RPMI7951 (cell line): ENCODE measurements at regions not wholly inside any gene's neighbourhood (a gene's known extent, or its start where the extent isn't known, plus 50 kb on each side); places are given as distances from the start of the nearest gene placed in this dataset.

ENCODE experiments used
- DNase-seq: peaks from one replicate; pipeline ENCODE4 v3.0.0-alpha.2; 2012; ENCODE audit warnings: low read depth

- DNase-seq, result peak; percentile 96
These were observed 50.2 kb upstream of the CTAGE1 start for GRCh38 chr18:22467760-22468553.

- DNase-seq, result no peak
These were observed 50.8 kb upstream of the CTAGE1 start for GRCh38 chr18:22468554-22468891.

- DNase-seq, result no peak
These were observed 51.5 kb upstream of the CTAGE1 start for GRCh38 chr18:22469061-22469734.

- DNase-seq, result no peak
These were observed 52.2 kb upstream of the CTAGE1 start for GRCh38 chr18:22469926-22470247.

GRCh38 chr18:22470248-22471235 lies 52.8 kb upstream of the CTAGE1 start:
- peak; percentile 60 for DNase-seq

GRCh38 chr18:22471546-22472131 lies 53.9 kb upstream of the CTAGE1 start:
- DNase-seq, result peak; percentile 53

- DNase-seq, result peak; percentile 34
These were observed 55.7 kb upstream of the CTAGE1 start for GRCh38 chr18:22473366-22473765.

GRCh38 chr18:22475426-22476100 lies 57.8 kb upstream of the CTAGE1 start:
- no peak for DNase-seq

- no peak for DNase-seq
These were observed 59.5 kb upstream of the CTAGE1 start for GRCh38 chr18:22477222-22477621.

GRCh38 chr18:22482948-22483347 lies 65.2 kb upstream of the CTAGE1 start:
- DNase-seq, result no peak

GRCh38 chr18:22483407-22483806 lies 65.7 kb upstream of the CTAGE1 start:
- no peak for DNase-seq

GRCh38 chr18:22484471-22484870 lies 66.8 kb upstream of the CTAGE1 start:
- no peak for DNase-seq

- peak; percentile 85 for DNase-seq
These were observed 68.1 kb upstream of the CTAGE1 start for GRCh38 chr18:22485808-22486244.

- no peak for DNase-seq
These were observed 69.0 kb upstream of the CTAGE1 start for GRCh38 chr18:22486667-22487066.

- no peak for DNase-seq
These were observed 70.8 kb upstream of the CTAGE1 start for GRCh38 chr18:22488554-22488953.

GRCh38 chr18:22489704-22490103 lies 72.0 kb upstream of the CTAGE1 start:
- DNase-seq, result no peak

- DNase-seq, result no peak
These were observed 72.7 kb upstream of the CTAGE1 start for GRCh38 chr18:22490429-22490846.

- no peak for DNase-seq
These were observed 75.5 kb upstream of the CTAGE1 start for GRCh38 chr18:22493255-22493654.

- peak; percentile 53 for DNase-seq
These were observed 76.2 kb upstream of the CTAGE1 start for GRCh38 chr18:22493940-22494339.

- DNase-seq, result peak; percentile 75
These were observed 77.1 kb upstream of the CTAGE1 start for GRCh38 chr18:22494771-22495170.

GRCh38 chr18:22499421-22499820 lies 81.7 kb upstream of the CTAGE1 start:
- no peak for DNase-seq
